Spleen (tissue), 7 donors: ENCODE measurements at regions not wholly inside any gene's neighbourhood (a gene's known extent, or its start where the extent isn't known, plus 50 kb on each side); places are given as distances from the start of the nearest gene placed in this dataset.

ENCODE experiments used
- CTCF ChIP-seq, 11 experiments: fragments of 200-600 bp in 7 of 11; fragments of 450-650 bp in 4 of 11; sonication (generic) in 4 of 11; IDR thresholded peaks in 8 of 11; conservative IDR thresholded peaks in 3 of 11; 1 replicate in 7 of 11; 2 replicates in 4 of 11; pipeline versions ENCODE4 v1.4.0 to v1.8.0; 2016 to 2021; ENCODE audit warnings: antibody characterized with exemption in 11 of 11, inconsistent platforms in 4 of 11, mild to moderate bottlenecking in 1 of 11
- POLR2AphosphoS5 ChIP-seq, 3 donors: sonication (generic); formaldehyde crosslinking; IDR thresholded peaks; one replicate each; pipeline ENCODE4 v1.5.1; 2017; ENCODE audit warnings: antibody characterized with exemption in 3 of 3
- donor health status: DM: no; HTN: no; CAD: no; lungs with moderate emphysema.
- donor health status: DM: no; HTN: no; CAD: no.
- donor health status: DM: no; HTN: no; CAD: no.

- TF ChIP-seq CTCF (IDR thresholded peaks at IDR 0.05 in 8 of 11, conservative IDR thresholded peaks at IDR 0.05 in 3 of 11) (no peak), POLR2AphosphoS5 (IDR thresholded peaks at IDR 0.05) (no peak)
Measured at GRCh38 chr7:97307521-97308108, 190.1 kb downstream of the SDHAF3 start.
